GM12878 (cell line): ENCODE measurements at regions not wholly inside any gene's neighbourhood (a gene's known extent, or its start where the extent isn't known, plus 50 kb on each side); places are given as distances from the start of the nearest gene placed in this dataset.

Experiments
- ATAC-seq: fragments of 200-7000 bp; cut with Tn5 transposase; 3 replicates; pipeline ENCODE4 v1.9.1; 2020; ENCODE audit warnings: mild to moderate bottlenecking, moderate library complexity
- BruUV-seq: library from RNA; stranded (reverse); fragments of 400-500 nt; replicated peaks from 2 replicates; lab custom pipeline; 2021; lab: Mats Ljungman, UMichigan
- CTCF ChIA-PET: fragments of 300-600 bp; sonication (Branson Sonifier 250); formaldehyde crosslinking; extraction: SDS; loops from one replicate; lab custom pipeline; 2021; ENCODE audit warnings: inconsistent platforms; lab: Yijun Ruan, JAX
- POLR2A ChIA-PET: fragments of 350-600 bp; formaldehyde crosslinking; extraction: SDS; loops from one replicate; lab custom pipeline; 2021; ENCODE audit warnings: inconsistent platforms; lab: Charles Lee
- RAD21 ChIA-PET: fragments of 300-600 bp; sonication (Branson Sonifier 250); formaldehyde crosslinking; loops from one replicate; lab custom pipeline; 2023; ENCODE audit warnings: antibody characterized with exemption; ENCODE audit not compliant: unreplicated experiment; lab: Charles Lee
- SMC1A ChIA-PET: fragments of 300-600 bp; sonication (Branson Sonifier 250); formaldehyde crosslinking; loops from one replicate; lab custom pipeline; 2023; ENCODE audit not compliant: unreplicated experiment, uncharacterized antibody; lab: Charles Lee
- DNase-seq: peaks from one replicate; pipeline ENCODE4 v3.0.0-alpha.2; 2011; ENCODE audit warnings: low read depth, low spot score
- FAIRE-seq: peaks from 3 replicates; lab custom pipeline; 2011; peaks lifted over from hg19 to GRCh38; lab: Jason Lieb, UNC
- H2AFZ ChIP-seq: 2 replicates; pipeline ENCODE4 v1.6.0; 2011; ENCODE audit warnings: low read depth, low read length, control low read depth; ENCODE audit not compliant: control insufficient read depth
- H3K27ac ChIP-seq: 2 replicates; pipeline ENCODE4 v1.5.1; 2011; ENCODE audit warnings: control low read depth; ENCODE audit not compliant: control insufficient read depth, insufficient read depth
- H3K27me3 ChIP-seq, 2 experiments: replicated peaks in 1 of 2; 2 replicates each; pipeline versions ENCODE4 v1.6.0 to v1.6.1; 2011; ENCODE audit warnings: low read length in 1 of 2; ENCODE audit not compliant: control insufficient read depth in 2 of 2, insufficient read depth in 2 of 2
- H3K36me3 ChIP-seq, 2 experiments: 2 replicates each; pipeline ENCODE4 v1.5.1; 2011; ENCODE audit warnings: low read length in 1 of 2; ENCODE audit not compliant: control insufficient read depth in 2 of 2, insufficient read depth in 2 of 2
- H3K4me1 ChIP-seq: 2 replicates; pipeline ENCODE4 v1.6.1; 2011; ENCODE audit warnings: mild to moderate bottlenecking, low read length, moderate library complexity, mixed read lengths; ENCODE audit not compliant: control insufficient read depth, insufficient read depth
- H3K4me2 ChIP-seq: 2 replicates; pipeline ENCODE4 v1.6.0; 2011; ENCODE audit warnings: control low read depth; ENCODE audit not compliant: control insufficient read depth, insufficient read depth
- H3K4me3 ChIP-seq: fragments of 200-600 bp; sonication (generic); 2 replicates; pipeline ENCODE4 v1.5.1; 2016
- H3K79me2 ChIP-seq: 2 replicates; pipeline ENCODE4 v1.6.0; 2011; ENCODE audit warnings: low read length; ENCODE audit not compliant: control insufficient read depth, insufficient read depth
- H3K9ac ChIP-seq: 2 replicates; pipeline ENCODE4 v1.8.0; 2011; ENCODE audit warnings: low read length, control low read depth, mixed read lengths; ENCODE audit not compliant: control insufficient read depth, insufficient read depth
- H3K9me3 ChIP-seq: replicated peaks from 3 replicates; pipeline ENCODE4 v1.5.1; 2011; ENCODE audit warnings: mild to moderate bottlenecking, low read length; ENCODE audit not compliant: control insufficient read depth, insufficient read depth
- H4K20me1 ChIP-seq: 2 replicates; pipeline ENCODE4 v1.6.0; 2011; ENCODE audit not compliant: control insufficient read depth, insufficient read depth
- IRF5 ChIP-seq: fragments of 450-650 bp; IDR thresholded peaks from 2 replicates; pipeline ENCODE4 v1.6.1; 2017; ENCODE audit warnings: borderline replicate concordance
- MLLT1 ChIP-seq: fragments of 450-650 bp; IDR thresholded peaks from 2 replicates; pipeline ENCODE4 v1.6.1; 2016; ENCODE audit warnings: mild to moderate bottlenecking
- NFIC ChIP-seq: IDR thresholded peaks from 2 replicates; pipeline ENCODE4 v1.6.1; 2012; ENCODE audit warnings: low read depth, mild to moderate bottlenecking, inconsistent platforms, low read length, moderate library complexity
- PAX8 ChIP-seq: fragments of 450-650 bp; IDR thresholded peaks from 2 replicates; pipeline ENCODE4 v1.6.1; 2017; ENCODE audit warnings: mild to moderate bottlenecking, moderate library complexity
- POLR2AphosphoS2 ChIP-seq: IDR thresholded peaks from 2 replicates; pipeline ENCODE4 v1.6.1; 2011; ENCODE audit warnings: low read depth, mild to moderate bottlenecking, low read length, improper control_type of control experiment, moderate library complexity
- POU2F2 ChIP-seq: IDR thresholded peaks from 3 replicates; pipeline ENCODE4 v1.6.1; 2011; ENCODE audit warnings: low read depth, mild to moderate bottlenecking, low read length, borderline replicate concordance
- ZBED1 ChIP-seq: IDR thresholded peaks from 2 replicates; pipeline ENCODE4 v1.6.1; 2016; ENCODE audit warnings: borderline replicate concordance
- WGBS: methylation state at CpG from one replicate; pipeline ENCODE4 v1.1.6; 2016; ENCODE audit warnings: low lambda C conversion rate; ENCODE audit not compliant: insufficient replicate concordance, insufficient coverage; ENCODE audit errors: missing lambda C conversion rate; 5-methylcytosine and 5-hydroxymethylcytosine counted together
- in situ Hi-C: fragments of 300-500 bp; cut with MboI; formaldehyde crosslinking; loops from 9 replicates; pipeline ENCODE4 v1.14.3; 2018; ENCODE audit warnings: mixed read lengths
- intact Hi-C: fragments of 100-400 bp; cut with micrococcal nuclease; formaldehyde crosslinking; loops from one replicate; pipeline ENCODE4 v1.14.2; 2022; ENCODE audit not compliant: unreplicated experiment

GRCh38 chr14:54085841-54086240 lies 129.2 kb upstream of the BMP4 start (continued):
- no peak for TF ChIP-seq NFIC

- ATAC-seq = no peak
- no peaks in the 10 kb centered on the region for H3K27me3 ChIP-seq
- H3K4me1 ChIP-seq = no peaks in the 10 kb centered on the region
- WGBS = 62% methylated on average over 7 of the region's 7 CpGs
- H2AFZ ChIP-seq = no peak overlapping the region
- H3K27ac ChIP-seq = no peak overlapping the region
- no peaks in the 10 kb centered on the region for H3K9me3 ChIP-seq
- ChIA-PET SMC1A (no interaction called here), POLR2A (no interaction called here), RAD21 (no interaction called here), CTCF (no interaction called here)
- DNase-seq = no peak
- no TSS peak for BruUV-seq
- H3K79me2 ChIP-seq = no peaks in the 10 kb centered on the region
- no peaks in the 10 kb centered on the region for H3K36me3 ChIP-seq
- TF ChIP-seq POU2F2 (no peak), MLLT1 (no peak), PAX8 (no peak), IRF5 (no peak), POLR2AphosphoS2 (no peak), ZBED1 (no peak)
- in situ Hi-C loops (no loop called here), intact Hi-C loops (no loop called here)
- no peak overlapping the region for H3K4me2 ChIP-seq
- FAIRE-seq = no peak
- no peak overlapping the region for H3K9ac ChIP-seq
- no peaks in the 10 kb centered on the region for H4K20me1 ChIP-seq
- H3K4me3 ChIP-seq = no peak overlapping the region
Observed at GRCh38 chr14:54086767-54087166, 130.1 kb upstream of the BMP4 start.
